Thyroid gland (tissue), 4 donors: ENCODE measurements at regions not wholly inside any gene's neighbourhood (a gene's known extent, or its start where the extent isn't known, plus 50 kb on each side); places are given as distances from the start of the nearest gene placed in this dataset.

Experiments
- CTCF ChIP-seq, 6 experiments: fragments of 200-600 bp in 3 of 6; fragments of 450-650 bp in 3 of 6; sonication (generic) in 3 of 6; IDR thresholded peaks; one replicate each; pipeline ENCODE4 v1.5.1; 2016 to 2019; ENCODE audit warnings: antibody characterized with exemption in 6 of 6, mild to moderate bottlenecking in 2 of 6, inconsistent platforms in 1 of 6, moderate library complexity in 1 of 6
- POLR2A ChIP-seq, 2 donors: fragments of 450-650 bp; IDR thresholded peaks; one replicate each; pipeline ENCODE4 v1.6.1; 2017; ENCODE audit warnings: antibody characterized with exemption in 2 of 2, mild to moderate bottlenecking in 2 of 2, moderate library complexity in 1 of 2

GRCh38 chr6:26232940-26233648 lies 131.9 kb upstream of the BTN3A2 start:
- TF ChIP-seq POLR2A (IDR thresholded peaks at IDR 0.05) (no peak), CTCF (IDR thresholded peaks at IDR 0.05) (peak in 1 of 6 experiments; percentile 5)
